ENCODE measurements at regions not wholly inside any gene's neighbourhood (a gene's known extent, or its start where the extent isn't known, plus 50 kb on each side); places are given as distances from the start of the nearest gene placed in this dataset.

- TF ChIP-seq CTCF (conservative IDR thresholded peaks at IDR 0.05; ENCODE audit: low read depth in 2 of 2) (no peak), EZH2 (IDR thresholded peaks at IDR 0.05; ENCODE audit: low read depth, unreplicated experiment) (no peak), ETS1 (IDR thresholded peaks at IDR 0.05) (no peak), ZNF114 (CRISPR knock-in tag; IDR thresholded peaks at IDR 0.05) (no peak), EZH2phosphoT487 (IDR thresholded peaks at IDR 0.05; ENCODE audit: unreplicated experiment) (no peak), NANOG (IDR thresholded peaks at IDR 0.05; ENCODE audit: borderline replicate concordance) (no peak)
These were observed 533.3 kb downstream of the ACTL7B start for GRCh38 chr9:108322326-108323098.

All from GM23338 (cell line).